Lung (tissue), 11 donors: ENCODE measurements at regions not wholly inside any gene's neighbourhood (a gene's known extent, or its start where the extent isn't known, plus 50 kb on each side); places are given as distances from the start of the nearest gene placed in this dataset.
A peak's percentile ranks its signal among the peaks of the same experiment; 100 is the strongest.

Experiments
- ATAC-seq: fragments of 200-7000 bp; cut with Tn5 transposase; one replicate; pipeline ENCODE4 v1.9.1; 2020; ENCODE audit warnings: moderate number of reproducible peaks; ENCODE audit not compliant: insufficient read depth, low FRiP score
- DNase-seq, 3 donors: peaks; one replicate each; pipeline ENCODE4 v3.0.0-alpha.2; 2013 to 2017
- H3K27ac ChIP-seq, 2 donors: one replicate each; pipeline ENCODE4 v1.5.1; 2013; ENCODE audit warnings: mild to moderate bottlenecking in 2 of 2, moderate library complexity in 2 of 2, control low read depth in 1 of 2, inconsistent platforms in 1 of 2, low read depth in 1 of 2, low read length in 1 of 2
- H3K27me3 ChIP-seq, 3 donors: one replicate each; pipeline ENCODE4 v1.5.1; 2013; ENCODE audit warnings: low read length in 2 of 3; ENCODE audit not compliant: control insufficient read depth in 3 of 3, insufficient read depth in 3 of 3
- H3K36me3 ChIP-seq, 4 donors: one replicate each; pipeline ENCODE4 v1.5.1; 2013; ENCODE audit warnings: low read length in 4 of 4, mild to moderate bottlenecking in 1 of 4, moderate library complexity in 1 of 4; ENCODE audit not compliant: control insufficient read depth in 4 of 4, insufficient read depth in 4 of 4
- H3K4me1 ChIP-seq, 5 donors: one replicate each; pipeline ENCODE4 v1.5.1; 2013; ENCODE audit warnings: low read length in 5 of 5, mild to moderate bottlenecking in 2 of 5, moderate library complexity in 1 of 5; ENCODE audit not compliant: control insufficient read depth in 5 of 5, insufficient read depth in 5 of 5
- H3K4me3 ChIP-seq: one replicate; pipeline ENCODE4 v1.5.1; 2013; ENCODE audit warnings: mild to moderate bottlenecking, control low read depth, moderate library complexity
- H3K9ac ChIP-seq, 2 donors: one replicate each; pipeline ENCODE4 v1.5.1; 2013; ENCODE audit warnings: low read length in 2 of 2, control low read depth in 1 of 2; ENCODE audit not compliant: insufficient read depth in 1 of 2
- H3K9me3 ChIP-seq, 4 donors: one replicate each; pipeline ENCODE4 v1.5.1; 2013; ENCODE audit warnings: low read length in 3 of 4, mild to moderate bottlenecking in 1 of 4, moderate library complexity in 1 of 4; ENCODE audit not compliant: control insufficient read depth in 4 of 4, insufficient read depth in 3 of 4
- CTCF ChIP-seq: IDR thresholded peaks from 2 replicates; pipeline ENCODE4 v1.5.1; 2012; ENCODE audit warnings: mild to moderate bottlenecking; ENCODE audit errors: control extremely low read depth, extremely low read depth
- WGBS, 2 donors: extraction: QIAGEN DNeasy Blood & Tissue Kit; methylation state at CpG; one replicate each; pipeline ENCODE4 v1.1.7; 2013; 5-methylcytosine and 5-hydroxymethylcytosine counted together
- donor health status: control.
- donor health status: control.
- donor health status: Bipolar disorder and iron deficiency.
- donor health status: healthy.
- donor health status: DM: yes; HTN: yes; CAD: no.

GRCh38 chr10:30228417-30229036 lies 120.6 kb downstream of the MTPAP start:
- no peaks in the 10 kb centered on the region for H3K27me3 ChIP-seq
- peaks cover 0 to 3% (median 0%) of the 10 kb centered on the region in 5 donors for H3K4me1 ChIP-seq
- no peaks in the 10 kb centered on the region for H3K36me3 ChIP-seq
- WGBS, 2 donors = 83 to 87% methylated on average over 5 of the region's 5 CpGs
- no peaks in the 10 kb centered on the region for H3K9me3 ChIP-seq
- ATAC-seq (no peak), DNase-seq (no peak)
- TF ChIP-seq CTCF = no peak
- no peak overlapping the region for H3K4me3 ChIP-seq
- no peak overlapping the region for H3K27ac ChIP-seq
- H3K9ac ChIP-seq = no peak overlapping the region

GRCh38 chr10:30227481-30227880 lies 121.6 kb downstream of the MTPAP start:
- 68 to 84% methylated on average over 6 of the region's 6 CpGs for WGBS, 2 donors
- Histone ChIP-seq H3K36me3 (no peaks in the 10 kb centered on the region), H3K9ac (no peak overlapping the region), H3K27ac (no peak overlapping the region), H3K4me3 (no peak overlapping the region), H3K4me1 (peaks cover 0 to 3% (median 0%) of the 10 kb centered on the region in 5 donors), H3K9me3 (no peaks in the 10 kb centered on the region), H3K27me3 (no peaks in the 10 kb centered on the region)
- TF ChIP-seq CTCF = no peak
- no peak for ATAC-seq
- DNase-seq = no peak

GRCh38 chr10:30219971-30220751 lies 128.9 kb downstream of the MTPAP start:
- H3K36me3 ChIP-seq = no peaks in the 10 kb centered on the region
- no peak overlapping the region for H3K9ac ChIP-seq
- peak overlapping the region in 1 of 2 donors; percentile 87 for H3K27ac ChIP-seq
- no peak overlapping the region for H3K4me3 ChIP-seq
- no peaks in the 10 kb centered on the region for H3K9me3 ChIP-seq
- 6 to 12% methylated on average over 17 of the region's 17 CpGs for WGBS, 2 donors
- ATAC-seq = peak; percentile 63
- peak; percentile 49 to 83 (median 67) for DNase-seq
- no peaks in the 10 kb centered on the region for H3K27me3 ChIP-seq
- H3K4me1 ChIP-seq = peaks cover 0 to 5% (median 5%) of the 10 kb centered on the region in 5 donors
- no peak for TF ChIP-seq CTCF
